GM23248 (cell line): ENCODE measurements at regions not wholly inside any gene's neighbourhood (a gene's known extent, or its start where the extent isn't known, plus 50 kb on each side); places are given as distances from the start of the nearest gene placed in this dataset.

ENCODE experiments used
- EZH2 ChIP-seq: fragments of 200-600 bp; sonication (generic); IDR thresholded peaks from 2 replicates; pipeline ENCODE4 v1.6.1; 2018; ENCODE audit warnings: antibody characterized with exemption, mild to moderate bottlenecking; ENCODE audit not compliant: insufficient read depth, poor library complexity, severe bottlenecking
- EZH2phosphoT487 ChIP-seq: fragments of 200-600 bp; sonication (generic); IDR thresholded peaks from 2 replicates; pipeline ENCODE4 v1.6.1; 2018; ENCODE audit warnings: antibody characterized with exemption, moderate library complexity, mild to moderate bottlenecking, low read depth; ENCODE audit not compliant: insufficient read depth

DNA sequence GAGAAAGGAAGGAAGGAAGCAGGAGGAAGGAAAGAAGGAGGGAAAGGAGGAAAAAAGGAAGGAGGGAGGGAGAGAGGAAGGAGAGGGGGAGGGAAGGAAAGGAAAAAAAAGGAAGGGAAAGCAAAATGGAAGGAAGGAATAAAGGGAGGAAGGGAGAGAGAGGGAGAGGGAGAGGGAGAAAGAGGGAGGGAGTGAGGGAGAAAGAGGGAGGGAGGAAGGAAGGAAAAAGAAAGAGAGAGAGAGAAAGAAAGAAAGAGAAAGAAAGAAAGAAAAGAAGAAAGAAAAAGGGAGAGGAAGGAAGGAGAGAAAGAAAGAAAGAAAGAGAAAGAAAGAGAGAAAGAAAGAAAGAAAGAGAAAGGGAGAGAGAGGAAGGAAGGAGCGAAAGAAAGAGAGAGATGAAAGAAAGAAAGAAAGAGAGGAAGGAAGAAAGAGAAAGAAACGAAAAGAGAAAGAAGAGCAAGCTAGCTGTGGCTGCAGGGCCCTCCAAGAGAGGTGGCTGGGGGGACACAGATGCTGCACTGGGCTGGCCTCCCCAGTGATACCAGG lies 472.4 kb upstream of the MGMT start:
- no peak for TF ChIP-seq EZH2
- TF ChIP-seq EZH2phosphoT487, result no peak
